ENCODE measurements at regions not wholly inside any gene's neighbourhood (a gene's known extent, or its start where the extent isn't known, plus 50 kb on each side); places are given as distances from the start of the nearest gene placed in this dataset.

DNA sequence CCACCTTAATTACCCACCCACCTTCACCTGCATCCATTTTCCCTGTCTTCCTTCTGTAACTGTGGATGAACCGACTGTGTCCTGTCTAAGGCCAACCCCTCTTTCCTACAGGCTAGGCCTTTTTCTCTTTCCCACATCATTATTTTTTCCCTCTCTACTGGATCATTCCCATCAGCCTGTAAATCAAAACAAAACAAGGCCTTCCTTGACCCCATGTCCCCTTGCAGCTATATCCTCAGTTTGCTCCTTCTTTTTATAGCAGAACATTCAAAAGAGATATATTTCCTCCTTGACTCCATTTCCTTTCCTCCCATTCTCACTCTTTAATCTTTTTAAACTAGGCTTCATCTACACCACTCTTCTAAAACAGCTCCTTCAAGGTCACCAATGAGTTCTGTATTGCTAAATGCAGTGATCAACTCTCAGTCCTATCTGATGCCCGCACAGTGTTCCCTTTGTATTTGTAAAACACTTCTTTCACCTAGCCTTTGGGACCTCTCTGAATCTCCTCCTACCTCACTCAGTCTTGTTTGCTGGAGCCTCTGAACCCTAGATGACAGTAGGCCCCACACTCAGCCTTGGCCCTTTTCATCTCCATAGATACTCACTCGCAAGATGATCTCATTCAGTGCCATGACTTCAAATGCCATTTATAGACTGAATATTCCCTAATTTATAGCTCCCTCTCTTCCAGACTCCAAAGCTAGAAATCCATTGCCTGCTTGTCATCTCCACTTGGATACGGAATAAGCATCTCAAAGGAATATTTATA is 55.7 kb downstream of the CXCR4 start:
- no peak overlapping the region for H3K27ac ChIP-seq
- no peak for DNase-seq (ENCODE audit: low spot score)
- TF ChIP-seq, protein P1, sequence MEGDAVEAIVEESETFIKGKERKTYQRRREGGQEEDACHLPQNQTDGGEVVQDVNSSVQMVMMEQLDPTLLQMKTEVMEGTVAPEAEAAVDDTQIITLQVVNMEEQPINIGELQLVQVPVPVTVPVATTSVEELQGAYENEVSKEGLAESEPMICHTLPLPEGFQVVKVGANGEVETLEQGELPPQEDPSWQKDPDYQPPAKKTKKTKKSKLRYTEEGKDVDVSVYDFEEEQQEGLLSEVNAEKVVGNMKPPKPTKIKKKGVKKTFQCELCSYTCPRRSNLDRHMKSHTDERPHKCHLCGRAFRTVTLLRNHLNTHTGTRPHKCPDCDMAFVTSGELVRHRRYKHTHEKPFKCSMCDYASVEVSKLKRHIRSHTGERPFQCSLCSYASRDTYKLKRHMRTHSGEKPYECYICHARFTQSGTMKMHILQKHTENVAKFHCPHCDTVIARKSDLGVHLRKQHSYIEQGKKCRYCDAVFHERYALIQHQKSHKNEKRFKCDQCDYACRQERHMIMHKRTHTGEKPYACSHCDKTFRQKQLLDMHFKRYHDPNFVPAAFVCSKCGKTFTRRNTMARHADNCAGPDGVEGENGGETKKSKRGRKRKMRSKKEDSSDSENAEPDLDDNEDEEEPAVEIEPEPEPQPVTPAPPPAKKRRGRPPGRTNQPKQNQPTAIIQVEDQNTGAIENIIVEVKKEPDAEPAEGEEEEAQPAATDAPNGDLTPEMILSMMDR (conservative IDR thresholded peaks at IDR 0.05; ENCODE audit: low read depth), result no peak
- POLR2A ChIA-PET (ENCODE audit: low non-redundant PET), result no interaction called here
- CTCF ChIA-PET, result no interaction called here

DNA sequence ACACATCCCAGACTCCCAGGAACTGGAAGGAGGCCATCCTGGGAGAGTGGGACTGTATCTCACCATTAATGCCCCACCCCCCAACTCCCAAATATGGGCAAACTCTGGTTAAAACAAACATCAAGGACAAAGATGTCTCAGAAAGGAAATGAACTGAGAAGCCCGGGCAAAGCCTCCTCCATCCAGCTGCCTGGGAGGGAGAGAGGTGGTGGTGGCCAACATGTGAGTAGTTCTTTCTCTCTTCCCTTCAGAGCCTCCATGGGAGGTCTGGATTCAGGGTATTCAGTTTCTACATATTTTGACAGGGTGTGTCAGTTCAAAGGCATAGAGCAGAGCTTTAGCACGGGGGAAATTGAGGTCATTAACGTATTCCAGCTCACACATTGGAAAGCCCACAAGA is 57.5 kb downstream of the CXCR4 start:
- DNase-seq (ENCODE audit: low spot score), result no peak
- POLR2A ChIA-PET (ENCODE audit: low non-redundant PET), result no interaction called here
- H3K27ac ChIP-seq, result no peak overlapping the region
- TF ChIP-seq, protein P1 (conservative IDR thresholded peaks at IDR 0.05; ENCODE audit: low read depth), result no peak
- CTCF ChIA-PET, result no interaction called here

DNA sequence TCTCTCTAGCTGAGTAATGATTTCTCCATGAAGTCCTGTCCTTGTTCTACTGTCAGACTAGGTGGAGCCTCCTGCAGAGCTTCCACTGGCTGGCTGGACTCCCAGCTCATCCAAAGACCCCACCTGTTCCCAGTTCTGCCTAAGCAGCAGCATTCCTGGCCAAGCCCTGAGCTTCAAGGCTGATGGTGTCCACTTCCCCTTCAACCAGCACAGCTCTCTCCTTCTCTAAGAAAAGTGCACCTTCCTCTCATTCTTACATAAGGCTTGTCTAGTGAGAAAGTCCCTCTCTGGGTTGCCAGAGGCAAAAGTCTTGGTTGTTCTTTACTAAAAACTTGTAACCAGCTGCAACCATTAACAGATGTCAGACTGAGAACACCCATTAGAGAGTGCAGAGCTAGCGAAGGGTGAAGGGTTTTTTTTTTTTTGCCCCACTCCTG is 58.9 kb downstream of the CXCR4 start:
- no peak overlapping the region for H3K27ac ChIP-seq
- DNase-seq (ENCODE audit: low spot score), result no peak
- ChIA-PET CTCF (interaction anchor here (0.6 kb wide), 1 partner anchor 313 kb away, joined by 3 read pairs; no protein-coding TSS in a partner anchor), POLR2A (ENCODE audit: low non-redundant PET) (no interaction called here)
- TF ChIP-seq, protein P1 (conservative IDR thresholded peaks at IDR 0.05; ENCODE audit: low read depth), result no peak

DNA sequence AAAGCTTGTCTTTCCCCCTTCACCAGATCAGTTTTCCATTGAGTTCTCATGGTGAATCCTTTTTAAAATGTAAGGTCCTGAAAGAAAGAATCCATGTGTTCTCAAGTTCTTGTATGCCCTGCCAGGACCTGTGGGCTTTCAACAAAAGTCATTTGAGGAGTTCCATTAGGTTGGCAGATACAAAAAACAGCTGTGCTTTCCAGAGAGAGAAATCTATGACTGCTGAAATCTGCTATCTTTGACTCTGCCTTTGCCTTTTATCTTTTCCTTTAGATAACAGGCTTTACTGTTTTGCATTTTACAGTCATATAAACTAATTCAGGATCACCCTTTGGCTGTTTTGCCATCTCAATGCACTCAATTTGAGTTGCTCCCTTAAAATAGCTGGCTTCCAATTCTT is 59.7 kb downstream of the CXCR4 start:
- DNase-seq (ENCODE audit: low spot score), result no peak
- TF ChIP-seq, protein P1 (conservative IDR thresholded peaks at IDR 0.05; ENCODE audit: low read depth), result no peak
- ChIA-PET CTCF (interaction anchor here (0.6 kb wide), 1 partner anchor 314 kb away, joined by 3 read pairs; no protein-coding TSS in a partner anchor), POLR2A (ENCODE audit: low non-redundant PET) (no interaction called here)
- no peak overlapping the region for H3K27ac ChIP-seq

DNA sequence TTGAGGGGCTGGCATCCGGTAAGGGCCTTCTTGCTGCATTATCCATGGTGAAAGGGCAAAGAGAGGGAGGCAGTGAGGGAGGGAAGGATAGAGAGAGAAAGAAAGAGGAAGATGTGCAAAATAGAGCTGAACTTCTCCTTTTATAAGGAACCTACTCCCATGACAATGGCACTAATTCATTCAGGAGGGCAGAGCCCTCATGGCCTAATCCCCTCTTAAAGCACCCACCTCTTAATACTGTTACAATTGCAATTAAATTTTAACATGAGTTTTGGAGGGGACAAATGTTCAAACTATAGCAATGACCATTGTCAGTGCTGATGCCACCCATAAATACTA is 60.2 kb downstream of the CXCR4 start:
- H3K27ac ChIP-seq, result no peak overlapping the region
- CTCF ChIA-PET, result interaction anchor here (0.6 kb wide), 1 partner anchor 24 kb away, joined by 3 read pairs; no protein-coding TSS in a partner anchor
- TF ChIP-seq, protein P1 (conservative IDR thresholded peaks at IDR 0.05; ENCODE audit: low read depth), result no peak
- no peak for DNase-seq (ENCODE audit: low spot score)
- POLR2A ChIA-PET (ENCODE audit: low non-redundant PET), result no interaction called here

DNA sequence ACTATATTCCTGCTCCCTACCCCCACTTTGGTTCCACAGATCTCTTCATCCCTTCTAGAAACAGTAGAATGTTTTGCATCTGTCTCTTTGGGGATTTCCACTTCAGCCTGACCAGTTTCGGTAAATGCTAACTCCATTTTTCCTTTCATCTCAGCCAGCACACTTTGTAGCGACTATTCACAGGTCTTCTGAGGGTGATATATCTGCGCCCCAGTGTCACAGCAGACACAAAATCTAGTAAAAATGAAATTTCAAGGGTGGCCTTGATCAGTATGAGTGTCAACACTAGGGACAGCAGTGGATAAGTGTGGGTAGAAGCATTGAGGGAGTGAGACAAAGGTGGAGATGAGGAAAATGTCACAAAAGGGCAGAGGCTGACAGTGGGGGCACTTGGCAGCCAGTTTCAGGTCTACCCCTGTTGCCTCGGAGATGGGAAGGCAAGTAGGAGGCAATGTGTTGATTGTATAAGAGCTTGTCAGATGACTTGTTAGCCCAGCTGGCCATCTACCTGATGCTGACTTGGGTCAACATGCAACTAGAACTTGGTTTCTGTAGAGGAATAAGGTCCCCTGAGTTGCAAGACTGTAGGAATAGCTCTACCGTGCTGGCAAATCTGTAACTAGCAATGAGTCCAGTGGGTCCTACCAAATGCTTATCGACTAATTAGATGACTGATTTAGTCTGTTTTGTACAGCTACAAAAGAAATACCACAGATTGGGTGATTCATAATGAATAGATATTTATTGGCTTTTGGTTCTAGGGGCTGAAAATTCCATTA is 60.7 kb downstream of the CXCR4 start:
- DNase-seq (ENCODE audit: low spot score), result no peak
- TF ChIP-seq, protein P1 (conservative IDR thresholded peaks at IDR 0.05; ENCODE audit: low read depth), result no peak
- ChIA-PET POLR2A (ENCODE audit: low non-redundant PET) (no interaction called here), CTCF (interaction anchor here (0.6 kb wide), 2 partner anchors 25 to 35 kb away, joined by 3 read pairs; no protein-coding TSS in a partner anchor)
- H3K27ac ChIP-seq, result no peak overlapping the region
